ENCODE measurements at regions not wholly inside any gene's neighbourhood (a gene's known extent, or its start where the extent isn't known, plus 50 kb on each side); places are given as distances from the start of the nearest gene placed in this dataset.

GRCh38 chr7:68334216-68334615 lies 1264.1 kb upstream of the AUTS2 start:
- TF ChIP-seq POLR2A (IDR thresholded peaks at IDR 0.05): no peak
- no peak for TF ChIP-seq CTCF (IDR thresholded peaks at IDR 0.05)
